GM21515 (cell line): ENCODE measurements at regions not wholly inside any gene's neighbourhood (a gene's known extent, or its start where the extent isn't known, plus 50 kb on each side); places are given as distances from the start of the nearest gene placed in this dataset.
"Not testable (repeated sequence)": the region's sequence is repeated elsewhere in the genome, so short reads cannot be mapped to it uniquely, and the experiment has no call there.

Source experiments
- ATAC-seq: cut with Tn5 transposase; IDR thresholded peaks from one replicate; pipeline ENCODE4 v1.9.1; 2021; ENCODE audit not compliant: unreplicated experiment

DNA sequence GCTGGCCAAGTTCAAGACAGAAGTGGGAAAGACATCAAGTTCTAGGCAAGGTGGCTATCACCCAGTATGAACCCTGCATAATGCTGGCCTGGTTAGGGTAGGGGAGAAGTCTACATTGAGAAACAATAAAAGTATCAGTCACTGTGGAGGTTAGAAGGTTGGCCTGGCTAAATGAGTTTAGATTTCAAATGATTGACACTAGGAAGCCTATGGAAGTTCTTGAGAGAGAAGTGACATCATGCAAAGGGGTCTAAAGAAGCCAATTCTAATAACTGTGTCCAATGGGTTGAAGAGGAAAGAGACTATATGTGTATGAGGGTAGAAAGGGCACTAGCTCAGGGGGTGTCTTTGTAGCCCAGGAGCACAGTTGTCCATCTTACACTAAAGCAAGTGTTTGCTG is 98.5 kb upstream of the MBIP start:
- ATAC-seq, result no peak

DNA sequence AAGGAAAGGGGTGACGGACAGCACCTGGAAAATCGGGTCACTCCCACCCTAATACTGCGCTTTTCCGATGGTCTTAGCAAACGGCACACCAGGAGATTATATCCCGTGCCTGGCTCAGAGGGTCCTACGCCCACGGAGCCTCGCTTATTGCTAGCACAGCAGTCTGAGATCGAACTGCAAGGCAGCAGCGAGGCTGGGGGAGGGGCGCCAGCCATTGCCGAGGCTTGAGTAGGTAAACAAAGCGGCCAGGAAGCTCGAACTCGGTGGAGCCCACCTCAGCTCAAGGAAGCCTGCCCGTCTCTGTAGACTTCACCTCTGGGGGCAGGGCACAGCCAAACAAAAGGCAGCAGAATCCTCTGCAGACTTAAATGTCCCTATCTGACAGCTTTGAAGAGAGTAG is 91.5 kb upstream of the MBIP start:
- not testable (repeated sequence) for ATAC-seq

DNA sequence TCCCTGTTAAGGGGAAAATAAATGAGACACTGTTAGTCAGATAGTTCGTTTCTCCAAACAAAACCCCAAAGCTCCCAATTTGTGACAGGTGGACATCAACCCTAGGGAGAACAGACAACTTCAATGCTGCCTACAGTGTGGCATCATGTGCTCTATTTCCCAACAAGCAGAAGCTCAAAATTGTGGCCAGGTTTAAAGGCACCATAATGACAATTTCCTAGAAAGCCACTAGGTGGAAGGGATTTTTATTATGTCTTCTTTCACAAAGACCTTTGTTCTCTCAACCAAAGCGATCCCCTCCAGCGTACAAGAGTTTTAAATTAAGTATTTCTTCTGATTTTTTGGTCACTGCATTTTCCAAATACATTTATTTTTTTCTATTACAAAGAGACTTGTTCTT is 88.0 kb upstream of the MBIP start:
- ATAC-seq, result no peak

DNA sequence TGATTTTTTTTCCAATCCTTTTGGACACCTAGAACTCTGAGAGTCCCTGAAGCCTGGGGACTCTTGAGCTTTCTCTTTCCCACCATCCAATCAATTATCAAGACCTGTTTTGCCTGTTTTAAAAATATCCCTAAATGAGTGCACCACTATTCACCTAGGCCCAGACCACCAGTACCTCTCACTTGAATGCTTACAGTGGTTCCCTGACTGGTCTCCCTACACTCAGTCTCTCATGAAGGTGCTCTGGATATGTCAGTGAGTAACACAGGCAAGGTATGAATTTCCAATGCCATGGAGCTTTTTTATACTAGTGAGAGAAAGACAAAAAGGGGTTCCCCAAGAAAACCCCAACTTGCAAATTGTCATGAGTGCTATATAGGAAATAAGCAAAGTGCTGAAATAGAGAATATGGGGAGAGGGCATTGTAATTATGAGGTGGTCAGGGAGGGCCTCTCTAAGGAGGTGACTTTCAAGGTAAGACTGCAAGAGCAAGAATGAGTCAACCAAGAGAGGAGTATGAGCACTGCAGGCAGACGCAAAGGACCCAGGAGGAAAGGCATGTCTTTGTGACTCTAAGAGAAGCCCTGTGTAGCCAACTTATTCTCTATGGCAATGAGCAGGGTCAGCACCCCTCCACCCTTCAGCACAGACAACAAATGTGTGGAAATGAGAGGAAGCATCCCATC is 85.3 kb upstream of the MBIP start:
- no peak for ATAC-seq

DNA sequence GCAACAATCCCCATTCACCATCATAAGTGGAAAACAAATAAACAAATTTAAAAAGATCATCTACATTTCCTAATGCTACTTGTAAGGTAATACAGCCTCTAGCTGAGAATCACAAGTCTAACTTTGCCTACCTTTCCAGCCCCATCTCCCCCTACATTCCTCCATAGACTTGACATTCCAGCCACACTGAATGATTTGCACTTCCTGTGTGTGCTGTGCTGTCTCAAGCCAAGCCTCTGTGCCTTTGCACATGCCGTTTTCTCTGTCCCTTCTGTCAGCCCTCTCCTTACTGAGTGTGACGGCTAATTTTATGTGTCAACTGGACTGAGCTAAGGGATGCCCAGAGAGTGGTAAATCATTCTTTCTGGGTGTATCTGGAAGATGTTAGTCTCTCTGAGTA is 82.4 kb upstream of the MBIP start:
- ATAC-seq, result no peak

DNA sequence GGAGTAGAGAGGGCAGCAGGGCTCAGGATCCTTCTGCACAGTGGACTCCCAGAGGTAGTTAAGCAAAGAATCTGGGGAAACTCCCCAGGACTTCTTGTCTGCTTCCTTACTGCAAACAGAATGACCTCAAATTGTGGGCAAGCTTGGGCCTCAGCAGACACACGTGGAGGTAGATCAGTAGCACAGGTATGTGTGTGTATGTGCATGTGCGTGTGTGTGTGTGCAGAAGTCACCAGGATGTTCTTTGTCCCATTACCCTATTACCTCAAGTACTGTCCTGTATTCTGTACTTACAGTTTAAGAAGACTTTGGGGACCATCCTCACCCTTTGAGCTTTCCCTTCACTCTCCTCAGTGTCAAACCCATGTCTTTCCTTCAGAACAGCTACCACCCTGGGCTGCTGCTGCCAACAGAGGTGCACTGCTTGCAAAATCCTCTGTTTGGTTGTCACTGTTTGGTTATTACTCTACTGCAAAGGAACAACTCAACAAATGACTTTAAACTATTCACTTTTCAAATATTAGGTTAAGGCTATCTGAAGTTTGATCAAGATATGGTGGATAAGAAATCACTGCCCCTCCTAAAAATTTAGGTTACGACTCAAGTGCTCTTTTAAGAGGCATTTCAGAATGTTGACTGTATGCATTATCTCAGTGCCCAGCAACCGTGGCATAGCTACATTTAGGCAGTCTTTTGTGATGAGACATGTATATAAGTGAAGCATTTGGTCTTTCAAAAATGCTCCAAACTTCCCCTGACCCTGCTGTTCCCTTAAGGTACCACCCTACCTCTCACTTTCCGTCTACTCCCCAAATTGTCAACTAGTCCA is 78.2 kb upstream of the MBIP start:
- no peak for ATAC-seq

DNA sequence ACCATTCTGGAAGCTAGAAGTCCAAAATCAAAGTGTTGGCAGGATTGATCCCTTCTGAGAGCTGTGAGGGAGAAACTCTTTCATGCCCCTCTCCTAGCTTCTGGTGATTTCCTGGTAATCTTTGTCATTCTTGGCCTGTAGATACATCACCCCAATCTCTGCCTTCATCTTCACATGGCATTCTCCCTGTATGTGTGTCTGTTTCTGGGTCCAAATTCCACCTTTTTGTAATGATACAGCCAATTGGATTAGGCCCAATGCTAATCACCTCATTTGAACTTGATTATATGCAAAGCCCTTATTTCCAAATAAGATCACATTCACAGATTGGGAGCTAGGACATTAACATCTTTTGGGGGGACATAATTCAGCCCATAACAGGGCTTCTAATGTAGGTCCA is 76.9 kb upstream of the MBIP start:
- no peak for ATAC-seq

DNA sequence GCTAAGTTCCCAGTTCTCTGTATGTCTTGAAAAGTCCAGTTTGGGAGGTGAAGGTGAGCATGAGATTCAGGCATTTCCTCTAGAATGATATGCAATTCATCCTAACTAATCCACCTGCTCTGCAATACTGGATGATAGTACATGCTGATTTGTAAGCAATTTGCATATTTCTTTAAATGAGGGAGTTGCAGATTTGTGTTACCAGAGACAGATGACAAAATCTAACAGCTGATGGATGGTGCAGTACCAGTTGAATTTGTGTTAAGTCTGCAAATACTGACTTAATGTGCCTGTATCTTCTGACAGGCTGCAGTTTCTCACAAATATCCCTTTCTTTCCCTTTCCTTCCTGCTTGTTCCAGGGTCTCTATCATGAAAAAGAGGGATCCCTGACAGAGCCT is 76.4 kb upstream of the MBIP start:
- ATAC-seq, result no peak

DNA sequence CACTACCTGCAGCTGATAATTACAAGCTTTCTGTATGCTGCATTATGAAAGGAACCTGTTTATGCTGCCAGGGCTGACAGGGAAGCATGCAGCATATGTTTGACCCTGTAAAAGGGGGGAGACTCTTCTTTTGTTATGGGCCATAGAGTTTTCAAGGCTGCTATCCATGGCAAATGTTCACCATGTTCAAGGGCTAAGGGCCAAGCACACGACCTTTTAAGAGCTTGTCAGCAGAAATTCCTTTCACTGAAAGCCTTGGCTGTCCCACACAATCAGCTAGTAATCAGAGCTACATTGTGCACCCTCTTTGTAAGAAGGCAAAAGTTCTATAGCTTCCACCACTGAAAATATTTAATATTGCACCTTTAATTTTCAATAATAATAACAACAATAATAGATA is 74.2 kb upstream of the MBIP start:
- no peak for ATAC-seq

DNA sequence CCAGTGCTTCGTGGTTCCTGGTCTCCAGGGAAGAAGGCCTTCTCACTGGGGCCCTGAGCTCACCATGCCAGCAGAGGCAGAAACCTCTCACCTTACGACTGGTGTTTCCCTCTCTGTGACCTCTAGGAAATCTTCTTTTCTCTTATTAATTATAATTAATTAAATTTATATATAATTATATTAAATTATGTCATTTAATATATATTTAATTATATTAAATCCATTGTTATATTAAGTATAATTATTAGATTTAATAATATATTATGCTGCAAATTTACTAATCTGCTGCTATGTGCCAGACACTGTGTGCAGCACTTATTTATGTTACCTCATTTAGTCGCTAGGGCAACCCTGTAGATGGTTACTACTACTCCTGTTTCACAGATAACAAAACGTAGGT is 70.3 kb upstream of the MBIP start:
- no peak for ATAC-seq

DNA sequence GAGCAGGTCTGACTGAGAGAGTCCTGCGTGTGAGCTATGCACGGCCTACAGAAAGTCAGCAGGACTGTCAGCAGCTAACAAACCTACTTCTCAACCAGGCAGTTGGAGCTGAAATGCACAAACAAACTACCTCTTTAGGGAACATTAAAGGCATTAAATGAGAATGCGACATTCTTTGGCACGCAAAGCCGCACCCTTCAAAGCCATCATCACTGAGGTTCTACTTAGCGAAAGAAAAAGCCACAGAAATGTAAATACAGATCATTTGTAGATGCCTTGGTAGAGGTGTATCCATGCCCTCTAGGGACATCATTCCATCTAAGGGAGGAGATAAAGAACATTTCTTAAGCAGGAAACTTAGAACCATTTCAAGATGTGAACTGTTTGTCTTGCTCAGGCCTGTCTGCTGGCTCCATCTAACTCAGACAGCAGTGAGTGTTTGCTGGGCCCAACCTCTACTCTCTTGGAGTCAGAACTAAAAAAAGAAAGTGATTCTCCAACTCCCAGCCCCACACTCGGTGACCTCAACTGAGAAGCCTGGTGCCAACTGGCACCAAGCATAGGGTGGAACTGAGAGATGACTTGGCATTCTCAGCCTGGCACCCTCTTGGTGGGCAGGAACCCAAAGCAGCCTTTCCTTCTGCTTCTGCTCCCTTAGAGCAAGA is 63.5 kb upstream of the MBIP start:
- ATAC-seq, result no peak

DNA sequence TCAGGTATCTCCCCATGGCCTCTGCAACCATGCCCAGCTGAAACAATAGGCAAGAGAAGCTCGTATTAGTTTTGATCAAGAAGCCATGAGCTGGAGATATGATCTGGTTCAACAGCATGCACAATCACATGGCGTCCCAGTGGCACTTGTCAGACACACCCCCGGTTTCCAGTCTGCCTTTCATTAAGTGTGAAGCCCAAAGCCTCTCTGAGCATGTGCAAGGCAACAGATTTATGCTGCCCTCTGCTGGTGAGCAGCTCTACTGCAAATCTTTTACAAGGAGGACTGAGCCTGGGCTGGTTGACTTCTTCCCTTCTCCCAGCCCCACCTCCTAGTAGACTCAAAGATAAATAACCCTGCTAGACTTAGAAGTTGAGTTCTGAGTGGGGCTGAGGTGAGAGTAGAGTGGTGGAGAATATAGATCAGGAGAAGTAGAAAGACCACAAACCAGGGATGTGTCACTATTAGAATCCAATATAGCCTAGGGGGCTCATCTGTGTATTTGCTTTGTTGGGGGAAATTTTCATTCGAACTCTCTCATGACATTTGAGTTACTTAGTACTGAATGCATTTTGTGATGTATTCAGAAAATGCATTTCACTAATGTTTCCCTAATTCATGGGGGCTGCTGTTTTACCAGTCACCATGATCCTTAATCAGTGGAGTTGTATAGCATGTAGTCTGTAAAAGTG is 53.7 kb upstream of the MBIP start:
- ATAC-seq, result peak; percentile 94
